Loucy (cell line): ENCODE measurements at regions not wholly inside any gene's neighbourhood (a gene's known extent, or its start where the extent isn't known, plus 50 kb on each side); places are given as distances from the start of the nearest gene placed in this dataset.

ENCODE experiments used
- H2AFZ ChIP-seq: fragments of 200-600 bp; sonication (generic); 2 replicates; pipeline ENCODE4 v1.6.0; 2016; ENCODE audit warnings: antibody characterized with exemption, mild to moderate bottlenecking, low read length, moderate library complexity
- H3F3A ChIP-seq: fragments of 200-600 bp; 2 replicates; pipeline ENCODE4 v1.6.0; 2016; ENCODE audit warnings: antibody characterized with exemption, low read depth, mild to moderate bottlenecking
- H3K27me3 ChIP-seq: fragments of 200-600 bp; sonication (generic); 2 replicates; pipeline ENCODE4 v1.6.1; 2014; ENCODE audit warnings: low read length, mild to moderate bottlenecking; ENCODE audit not compliant: insufficient read depth, poor library complexity, severe bottlenecking
- H3K36me3 ChIP-seq: fragments of 200-600 bp; sonication (generic); 2 replicates; pipeline ENCODE4 v1.6.1; 2016; ENCODE audit warnings: low read length; ENCODE audit not compliant: insufficient read depth
- H3K4me1 ChIP-seq: fragments of 200-600 bp; sonication (generic); 2 replicates; pipeline ENCODE4 v1.5.1; 2014; ENCODE audit warnings: low read length, mild to moderate bottlenecking; ENCODE audit not compliant: insufficient read depth, poor library complexity, severe bottlenecking
- H3K4me2 ChIP-seq: fragments of 200-600 bp; sonication (generic); 2 replicates; pipeline ENCODE4 v1.6.0; 2014; ENCODE audit warnings: antibody characterized with exemption, low read length, low read depth, mild to moderate bottlenecking; ENCODE audit not compliant: poor library complexity, severe bottlenecking
- H3K4me3 ChIP-seq: fragments of 200-600 bp; sonication (generic); 2 replicates; pipeline ENCODE4 v1.5.1; 2014; ENCODE audit warnings: low read length, mild to moderate bottlenecking, mixed read lengths; ENCODE audit not compliant: poor library complexity, severe bottlenecking
- H3K79me2 ChIP-seq: fragments of 200-600 bp; sonication (generic); 2 replicates; pipeline ENCODE4 v1.6.1; 2014; ENCODE audit warnings: low read length; ENCODE audit not compliant: insufficient read depth
- H3K9ac ChIP-seq: fragments of 200-600 bp; sonication (generic); 2 replicates; pipeline ENCODE4 v1.6.0; 2014; ENCODE audit warnings: mild to moderate bottlenecking, low read depth, low read length, moderate library complexity; ENCODE audit not compliant: poor library complexity, severe bottlenecking
- H3K9me2 ChIP-seq: fragments of 200-600 bp; sonication (generic); replicated peaks from 2 replicates; pipeline ENCODE4 v1.6.1; 2016; ENCODE audit warnings: low read depth, low read length, mixed read lengths
- H3K9me3 ChIP-seq: fragments of 200-600 bp; sonication (generic); 2 replicates; pipeline ENCODE4 v1.6.1; 2014; ENCODE audit warnings: mild to moderate bottlenecking, antibody characterized with exemption, low read length, low read depth; ENCODE audit not compliant: insufficient read depth
- H4K20me1 ChIP-seq: fragments of 200-600 bp; sonication (generic); 2 replicates; pipeline ENCODE4 v1.6.0; 2014; ENCODE audit warnings: antibody characterized with exemption, low read length, mild to moderate bottlenecking; ENCODE audit not compliant: insufficient read depth, poor library complexity, severe bottlenecking
- CTCF ChIP-seq: fragments of 200-600 bp; sonication (generic); conservative IDR thresholded peaks from 2 replicates; pipeline ENCODE4 v1.5.1; 2014; ENCODE audit warnings: mild to moderate bottlenecking, antibody characterized with exemption, low read length
- EZH2phosphoT487 ChIP-seq: fragments of 200-600 bp; IDR thresholded peaks from 2 replicates; pipeline ENCODE4 v1.6.1; 2018; ENCODE audit warnings: antibody characterized with exemption, mild to moderate bottlenecking, moderate library complexity, borderline replicate concordance

- Histone ChIP-seq H3K9me2 (no peaks in the 10 kb centered on the region), H4K20me1 (no peaks in the 10 kb centered on the region), H3K9me3 (no peaks in the 10 kb centered on the region), H2AFZ (no peak overlapping the region), H3K9ac (no peak overlapping the region), H3K36me3 (no peaks in the 10 kb centered on the region), H3F3A (no peaks in the 10 kb centered on the region), H3K27me3 (no peaks in the 10 kb centered on the region), H3K79me2 (no peaks in the 10 kb centered on the region), H3K4me1 (no peaks in the 10 kb centered on the region), H3K4me3 (no peak overlapping the region), H3K4me2 (no peak overlapping the region)
- TF ChIP-seq CTCF (no peak), EZH2phosphoT487 (no peak)
Observed at GRCh38 chr13:106275446-106276032, 259.9 kb downstream of the EFNB2 start.

- TF ChIP-seq EZH2phosphoT487: no peak
- TF ChIP-seq CTCF: no peak
- Histone ChIP-seq H3K4me2 (no peak overlapping the region), H2AFZ (no peak overlapping the region), H3F3A (no peaks in the 10 kb centered on the region), H3K9me3 (no peaks in the 10 kb centered on the region), H3K9me2 (no peaks in the 10 kb centered on the region), H3K27me3 (no peaks in the 10 kb centered on the region), H3K36me3 (no peaks in the 10 kb centered on the region), H3K4me1 (no peaks in the 10 kb centered on the region), H3K79me2 (no peaks in the 10 kb centered on the region), H3K4me3 (no peak overlapping the region), H4K20me1 (no peaks in the 10 kb centered on the region), H3K9ac (no peak overlapping the region)
Observed at GRCh38 chr13:106274551-106275203, 260.8 kb downstream of the EFNB2 start.

- Histone ChIP-seq H3K9me2 (no peaks in the 10 kb centered on the region), H3K9me3 (no peaks in the 10 kb centered on the region), H4K20me1 (no peaks in the 10 kb centered on the region), H3K9ac (no peak overlapping the region), H2AFZ (no peak overlapping the region), H3K4me2 (no peak overlapping the region), H3K27me3 (no peaks in the 10 kb centered on the region), H3K4me1 (no peaks in the 10 kb centered on the region), H3K79me2 (no peaks in the 10 kb centered on the region), H3K4me3 (no peak overlapping the region), H3F3A (no peaks in the 10 kb centered on the region), H3K36me3 (no peaks in the 10 kb centered on the region)
- TF ChIP-seq EZH2phosphoT487 (no peak), CTCF (no peak)
Observed at GRCh38 chr13:106263801-106264200, 271.7 kb downstream of the EFNB2 start.
